ENCODE measurements at regions not wholly inside any gene's neighbourhood (a gene's known extent, or its start where the extent isn't known, plus 50 kb on each side); places are given as distances from the start of the nearest gene placed in this dataset.

GRCh38 chr10:118101501-118101900 is 54.8 kb upstream of the RAB11FIP2 start:
- TF ChIP-seq CTCF (IDR thresholded peaks at IDR 0.05) (no peak), EP300 (IDR thresholded peaks at IDR 0.05) (no peak), POLR2A (IDR thresholded peaks at IDR 0.05) (no peak)
